HG03139 (cell line): ENCODE measurements at regions not wholly inside any gene's neighbourhood (a gene's known extent, or its start where the extent isn't known, plus 50 kb on each side); places are given as distances from the start of the nearest gene placed in this dataset.
"Not testable (repeated sequence)": the region's sequence is repeated elsewhere in the genome, so short reads cannot be mapped to it uniquely, and the experiment has no call there.

Experiments
- ATAC-seq: cut with Tn5 transposase; IDR thresholded peaks from one replicate; pipeline ENCODE4 v1.9.1; 2021; ENCODE audit not compliant: unreplicated experiment

GRCh38 chr2:166744117-166744516, 144.2 kb upstream of the XIRP2 start:
- not testable (repeated sequence) for ATAC-seq

DNA sequence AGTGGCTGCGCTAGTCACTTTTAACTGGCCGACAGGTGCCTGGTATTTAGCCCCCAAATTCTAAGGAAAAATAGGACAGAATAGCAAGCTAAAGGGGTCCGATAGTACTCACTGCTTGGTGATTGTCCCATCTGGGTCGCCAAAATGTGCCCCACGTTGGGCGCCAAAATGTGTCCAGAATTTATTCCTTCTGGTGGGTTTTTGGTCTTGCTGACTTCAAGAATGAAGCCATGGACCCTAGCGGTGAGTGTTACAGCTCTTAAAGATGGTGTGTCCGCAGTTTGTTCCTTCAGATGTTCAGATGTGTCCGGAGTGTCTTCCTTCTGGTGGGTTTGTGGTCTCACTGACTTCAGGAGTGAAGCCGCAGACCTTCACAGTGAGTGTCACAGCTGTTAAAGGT, 144.8 kb upstream of the XIRP2 start:
- not testable (repeated sequence) for ATAC-seq

- ATAC-seq, result peak; percentile 98
These were observed 161.2 kb upstream of the XIRP2 start for GRCh38 chr2:166727095-166727494.

DNA sequence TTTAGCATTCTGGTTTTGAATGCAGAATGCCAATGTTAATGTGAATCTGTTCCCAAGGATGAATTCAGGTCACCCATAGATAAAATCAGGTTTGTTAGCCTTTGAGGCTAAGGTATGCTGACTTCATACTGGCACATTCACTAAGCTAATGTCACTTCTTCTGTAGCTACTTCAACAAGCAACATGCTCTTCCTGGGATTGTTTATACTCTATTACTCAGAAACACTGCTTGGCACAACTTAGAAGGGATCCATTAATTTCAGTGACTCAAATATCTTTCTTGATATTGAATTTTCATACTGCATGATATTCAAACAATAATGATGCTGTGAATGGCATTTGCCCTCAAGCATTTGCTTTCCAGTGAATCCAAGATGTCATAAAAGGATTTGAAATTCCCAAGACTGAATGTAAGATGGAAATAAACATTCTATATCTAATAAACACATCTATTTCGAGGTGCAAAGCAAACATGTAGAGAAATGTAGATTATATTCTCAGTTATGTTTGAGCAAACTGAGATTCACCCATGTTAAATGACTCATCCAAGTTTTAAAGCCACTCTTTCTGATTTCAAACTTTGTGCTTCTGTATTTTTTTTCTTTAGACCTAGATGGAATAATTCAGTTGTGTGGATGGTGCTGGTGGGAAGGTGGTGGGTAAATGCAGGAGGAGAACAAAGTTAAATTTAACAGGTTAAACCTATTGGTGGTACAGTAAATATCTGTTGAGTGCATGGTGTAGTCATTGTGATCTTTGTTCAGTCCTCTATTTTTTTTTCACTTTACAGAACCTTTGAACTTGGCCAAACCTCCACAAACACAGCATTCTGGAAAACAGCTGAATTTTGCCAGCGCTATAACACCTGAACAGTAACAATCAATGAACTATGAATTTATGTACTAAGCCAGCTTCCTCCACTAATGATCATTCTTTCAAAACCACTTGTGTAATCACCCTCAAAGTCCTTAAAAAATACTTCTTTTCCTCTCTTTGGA, 162.1 kb upstream of the XIRP2 start:
- ATAC-seq, result peak; percentile 11

DNA sequence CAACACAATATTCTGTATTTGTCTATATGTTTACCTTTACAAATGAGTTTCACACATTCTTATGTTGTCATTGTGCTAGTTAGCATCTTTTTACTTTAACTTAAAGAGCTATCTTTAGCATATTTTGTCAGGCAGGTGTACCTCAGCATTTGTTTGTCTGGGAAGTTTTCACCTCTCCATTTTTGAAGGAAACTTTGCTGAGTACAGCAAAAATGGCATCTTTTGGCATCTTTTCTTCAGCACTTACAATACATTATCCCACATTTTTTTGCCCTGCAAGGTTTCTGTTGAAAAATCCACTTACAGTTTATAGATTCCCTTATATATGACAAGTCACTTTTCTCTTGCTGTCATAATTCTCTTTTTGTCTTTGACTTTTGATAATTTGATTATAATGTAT, 171.3 kb upstream of the XIRP2 start:
- no peak for ATAC-seq

- no peak for ATAC-seq
These were observed 188.2 kb upstream of the XIRP2 start for GRCh38 chr2:166700079-166700478.

DNA sequence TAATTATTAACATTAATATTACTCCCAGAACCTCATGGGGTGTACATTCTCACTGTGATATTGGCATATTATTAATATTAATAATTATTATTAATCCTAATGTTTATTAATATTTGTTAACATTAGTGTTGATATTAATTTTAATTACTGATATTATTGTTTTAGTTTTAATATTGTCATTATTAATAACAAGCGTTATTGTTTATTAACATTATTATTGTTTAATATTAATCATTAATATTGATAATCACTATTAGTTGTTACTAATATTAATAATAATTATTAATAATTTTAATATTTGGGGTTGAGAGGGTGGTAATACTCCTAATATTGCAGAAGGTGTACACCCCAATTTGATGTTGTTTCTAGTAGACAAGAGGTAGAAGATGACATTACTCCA, 193.1 kb upstream of the XIRP2 start:
- ATAC-seq, result no peak

- not testable (repeated sequence) for ATAC-seq
These were observed 192.0 kb upstream of the SCN7A start for GRCh38 chr2:166686057-166686456.

GRCh38 chr2:166677996-166678395, 183.9 kb upstream of the SCN7A start:
- ATAC-seq, result no peak

- ATAC-seq, result no peak
These were observed 182.7 kb upstream of the SCN7A start for GRCh38 chr2:166676716-166677115.

- ATAC-seq, result no peak
These were observed 181.5 kb upstream of the SCN7A start for GRCh38 chr2:166675553-166675952.

DNA sequence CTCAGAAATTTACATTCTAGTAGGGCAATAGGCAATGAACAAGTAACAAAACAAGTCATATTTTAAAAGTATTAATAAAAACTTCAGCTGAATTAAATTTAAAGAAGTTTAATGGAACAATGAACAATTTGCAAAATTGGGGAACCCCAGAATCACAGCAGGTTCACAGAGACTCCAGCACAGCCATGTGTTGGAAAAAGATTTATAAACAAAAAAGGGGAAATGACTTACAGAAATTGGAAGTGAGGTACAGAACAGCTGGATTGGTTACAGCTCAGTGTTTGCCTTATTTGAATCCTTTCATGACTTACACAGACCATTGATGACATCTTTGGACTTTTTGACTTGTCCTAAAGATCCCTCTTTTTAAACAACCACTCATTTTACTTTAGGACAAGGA, 179.9 kb upstream of the SCN7A start:
- ATAC-seq, result no peak

DNA sequence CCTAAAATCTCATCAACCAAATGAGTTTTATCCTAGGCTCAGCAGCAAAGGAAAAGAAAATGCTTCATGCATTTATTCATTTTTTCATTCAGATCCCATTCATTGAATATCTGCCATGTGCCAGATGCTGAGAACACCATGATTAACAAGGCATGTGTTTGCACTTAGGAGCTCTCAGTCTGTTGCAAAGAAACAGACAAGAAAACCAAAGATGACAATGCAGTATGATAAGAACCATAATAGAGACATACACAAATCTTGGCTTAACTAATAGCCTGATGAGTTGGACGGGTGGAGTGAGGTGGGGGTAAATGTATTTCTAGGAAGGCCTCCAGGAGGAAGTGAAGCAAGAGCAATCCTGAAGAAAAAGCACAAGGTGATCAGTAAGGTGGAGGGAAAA, 177.8 kb upstream of the SCN7A start:
- no peak for ATAC-seq

GRCh38 chr2:166671235-166671634, 177.2 kb upstream of the SCN7A start:
- ATAC-seq, result no peak

- no peak for ATAC-seq
These were observed 172.2 kb upstream of the SCN7A start for GRCh38 chr2:166665991-166666940.

GRCh38 chr2:166661824-166662223, 167.8 kb upstream of the SCN7A start:
- no peak for ATAC-seq

GRCh38 chr2:166661391-166661790, 167.3 kb upstream of the SCN7A start:
- ATAC-seq, result no peak

DNA sequence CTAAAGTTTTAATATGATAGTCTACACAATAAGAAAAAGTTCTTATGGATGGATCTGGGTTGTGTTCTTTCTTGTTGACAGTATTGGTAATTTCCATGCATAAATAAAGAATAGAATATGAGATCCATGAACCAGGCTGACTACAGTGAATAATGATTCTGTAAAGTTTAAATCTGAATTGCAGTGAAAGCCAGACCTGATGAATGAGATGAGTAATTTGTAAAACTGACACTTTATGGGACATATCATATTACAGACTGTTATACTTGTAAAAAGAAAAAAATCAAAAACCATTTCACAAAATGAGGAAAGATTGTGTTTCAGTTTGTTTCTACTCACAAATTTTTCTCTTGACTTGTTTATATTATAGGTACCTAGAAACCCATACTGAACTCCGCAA, 164.9 kb upstream of the SCN7A start:
- no peak for ATAC-seq

- no peak for ATAC-seq
These were observed 159.2 kb upstream of the SCN7A start for GRCh38 chr2:166653185-166653813.

GRCh38 chr2:166651991-166652390, 157.9 kb upstream of the SCN7A start:
- no peak for ATAC-seq

- no peak for ATAC-seq
These were observed 157.1 kb upstream of the SCN7A start for GRCh38 chr2:166651080-166651675.
